ENCODE measurements at regions not wholly inside any gene's neighbourhood (a gene's known extent, or its start where the extent isn't known, plus 50 kb on each side); places are given as distances from the start of the nearest gene placed in this dataset.

- TF ChIP-seq CTCF (IDR thresholded peaks at IDR 0.05 in 4 of 5, conservative IDR thresholded peaks at IDR 0.05 in 1 of 5) = no peak
- no peak for TF ChIP-seq POLR2A (IDR thresholded peaks at IDR 0.05)
Observed at GRCh38 chr5:109468288-109468676, 58.5 kb upstream of the PJA2 start.
